H7 (cell line): ENCODE measurements at regions not wholly inside any gene's neighbourhood (a gene's known extent, or its start where the extent isn't known, plus 50 kb on each side); places are given as distances from the start of the nearest gene placed in this dataset.
"Not testable (repeated sequence)": the region's sequence is repeated elsewhere in the genome, so short reads cannot be mapped to it uniquely, and the experiment has no call there.

Experiments used
- DNase-seq: peaks from one replicate; pipeline ENCODE4 v3.0.0; 2012
- H3K27me3 ChIP-seq: 2 replicates; pipeline ENCODE4 v1.6.0; 2011; ENCODE audit warnings: mild to moderate bottlenecking, low read length; ENCODE audit not compliant: control insufficient read depth, insufficient read depth
- H3K36me3 ChIP-seq: replicated peaks from 2 replicates; pipeline ENCODE4 v1.5.1; 2011; ENCODE audit warnings: low read length; ENCODE audit not compliant: control insufficient read depth, insufficient read depth
- H3K4me3 ChIP-seq: 2 replicates; pipeline ENCODE4 v1.5.1; 2011; ENCODE audit warnings: low read depth, mild to moderate bottlenecking, control low read depth, low read length, moderate library complexity; ENCODE audit not compliant: insufficient read depth

DNA sequence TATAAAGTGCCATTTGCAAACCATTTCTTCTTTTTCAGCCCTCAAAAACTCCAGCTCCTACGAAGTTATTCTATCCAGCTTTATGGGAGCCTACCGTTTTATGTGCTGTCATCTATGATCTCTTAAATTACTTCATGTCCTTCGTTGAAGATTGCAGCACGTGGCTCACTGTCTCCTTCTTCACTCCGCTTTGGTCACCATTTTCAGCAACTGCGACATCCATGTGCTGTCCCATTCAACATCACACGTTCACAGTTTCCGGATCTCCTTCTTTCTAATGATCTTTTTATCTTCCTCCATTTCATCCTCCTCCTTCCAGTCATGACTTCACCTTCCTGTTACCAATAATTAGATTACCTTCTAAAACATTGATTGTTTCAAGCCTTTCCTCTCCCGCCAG lies 143.3 kb upstream of the KRAS start:
- Histone ChIP-seq H3K27me3 (no peaks in the 10 kb centered on the region), H3K4me3 (no peak overlapping the region), H3K36me3 (no peaks in the 10 kb centered on the region)
- no peak for DNase-seq

DNA sequence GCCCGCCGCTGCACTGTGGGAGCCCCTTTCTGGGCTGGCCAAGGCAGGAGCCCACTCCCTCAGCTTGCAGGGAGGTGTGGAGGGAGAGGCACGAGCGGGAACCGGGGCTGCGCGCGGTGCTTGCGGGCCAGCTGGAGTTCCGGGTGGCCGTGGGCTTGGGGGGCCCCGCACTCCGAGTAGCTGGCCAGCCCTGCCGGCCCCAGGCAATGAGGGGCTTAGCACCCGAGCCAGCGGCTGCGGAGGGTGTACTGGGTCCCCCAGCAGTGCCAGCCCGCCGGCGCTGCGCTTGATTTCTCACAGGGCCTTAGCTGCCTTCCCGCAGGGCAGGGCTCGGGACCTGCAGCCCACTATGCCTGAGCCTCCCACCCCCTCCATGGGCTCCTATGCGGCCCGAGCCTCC lies 140.6 kb upstream of the KRAS start:
- not testable (repeated sequence) for H3K36me3 ChIP-seq, DNase-seq, H3K4me3 ChIP-seq, H3K27me3 ChIP-seq

GRCh38 chr12:25388183-25388582 lies 137.5 kb upstream of the KRAS start:
- H3K27me3 ChIP-seq = peaks cover 7% of the 10 kb centered on the region
- DNase-seq = no peak
- no peaks in the 10 kb centered on the region for H3K36me3 ChIP-seq
- no peak overlapping the region for H3K4me3 ChIP-seq

GRCh38 chr12:25387732-25388050 lies 137.0 kb upstream of the KRAS start:
- no peak for DNase-seq
- H3K36me3 ChIP-seq = no peaks in the 10 kb centered on the region
- peaks cover 7% of the 10 kb centered on the region for H3K27me3 ChIP-seq
- H3K4me3 ChIP-seq = no peak overlapping the region

GRCh38 chr12:25386831-25387731 lies 136.4 kb upstream of the KRAS start:
- DNase-seq = peak; percentile 67
- Histone ChIP-seq H3K4me3 (peak overlapping the region; percentile 83), H3K27me3 (peaks cover 7% of the 10 kb centered on the region), H3K36me3 (no peaks in the 10 kb centered on the region)

- no peak for DNase-seq
- H3K4me3 ChIP-seq = peak overlapping the region; percentile 83
- H3K36me3 ChIP-seq = no peaks in the 10 kb centered on the region
- H3K27me3 ChIP-seq = peaks cover 7% of the 10 kb centered on the region
Observed at GRCh38 chr12:25384893-25385248, 134.1 kb upstream of the KRAS start.

- Histone ChIP-seq H3K4me3 (no peak overlapping the region), H3K36me3 (no peaks in the 10 kb centered on the region), H3K27me3 (peaks cover 7% of the 10 kb centered on the region)
- no peak for DNase-seq
Observed at GRCh38 chr12:25384038-25384892, 133.5 kb upstream of the KRAS start.

GRCh38 chr12:25382311-25383106 lies 131.8 kb upstream of the KRAS start:
- no peak overlapping the region for H3K4me3 ChIP-seq
- no peak for DNase-seq
- H3K36me3 ChIP-seq = no peaks in the 10 kb centered on the region
- peaks cover 7% of the 10 kb centered on the region for H3K27me3 ChIP-seq

DNA sequence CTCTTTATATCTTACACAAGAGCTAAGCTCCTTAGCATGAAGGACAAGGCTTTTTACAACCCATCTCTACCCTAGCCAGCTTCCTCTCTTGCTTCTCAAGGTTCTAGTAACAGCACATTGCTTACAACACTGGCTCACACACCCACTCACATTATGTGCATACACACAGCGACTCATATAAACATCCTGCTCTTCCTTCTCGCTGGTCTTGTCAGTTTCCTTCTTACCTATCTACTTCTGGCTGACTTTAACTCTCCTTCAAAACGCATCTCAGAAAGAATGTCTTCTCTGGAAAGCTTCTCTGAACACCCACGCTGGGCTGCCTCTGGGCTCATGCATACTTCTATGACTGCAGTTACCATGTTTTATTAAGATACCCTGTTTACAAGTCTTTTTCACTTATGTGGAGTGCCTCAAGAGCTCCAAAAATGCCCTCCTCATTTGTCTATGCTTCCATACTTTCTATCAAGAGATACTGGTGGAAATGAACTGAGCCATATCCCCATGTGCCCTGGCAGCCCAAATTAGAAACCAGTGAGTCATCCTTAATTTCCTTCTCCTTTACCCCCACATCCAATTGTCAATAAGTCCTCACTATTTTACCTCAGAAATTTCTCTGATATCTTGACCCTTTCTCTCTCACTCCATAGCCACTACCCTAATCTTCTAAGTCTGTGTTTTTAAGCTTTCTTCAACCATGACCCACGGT lies 126.9 kb upstream of the KRAS start:
- Histone ChIP-seq H3K27me3 (no peaks in the 10 kb centered on the region), H3K4me3 (no peak overlapping the region), H3K36me3 (no peaks in the 10 kb centered on the region)
- DNase-seq = no peak

DNA sequence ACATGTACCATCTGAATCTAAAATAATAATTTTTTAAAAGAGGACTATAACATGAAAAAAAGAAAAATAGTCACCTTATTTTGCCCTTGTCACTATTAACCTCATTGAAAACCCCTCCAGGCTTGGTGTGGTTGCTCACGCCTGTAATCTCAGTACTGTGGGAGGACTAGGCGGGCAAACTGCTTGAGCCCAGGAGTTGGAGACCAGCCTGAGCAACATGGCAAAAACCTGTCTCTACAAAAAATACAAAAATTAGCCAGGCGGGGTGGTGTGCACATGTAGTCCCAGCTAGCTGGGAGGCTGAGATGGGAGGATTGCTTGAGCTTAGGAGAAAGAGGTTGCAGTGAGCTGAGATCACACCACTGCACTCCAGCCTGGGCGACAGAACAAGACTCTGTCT lies 126.3 kb upstream of the KRAS start:
- Histone ChIP-seq H3K4me3 (no peak overlapping the region), H3K27me3 (no peaks in the 10 kb centered on the region), H3K36me3 (no peaks in the 10 kb centered on the region)
- DNase-seq = no peak

- no peaks in the 10 kb centered on the region for H3K27me3 ChIP-seq
- DNase-seq = no peak
- no peaks in the 10 kb centered on the region for H3K36me3 ChIP-seq
- no peak overlapping the region for H3K4me3 ChIP-seq
Observed at GRCh38 chr12:25376407-25376806, 125.7 kb upstream of the KRAS start.

GRCh38 chr12:25372969-25373817 lies 122.5 kb upstream of the KRAS start:
- no peaks in the 10 kb centered on the region for H3K27me3 ChIP-seq
- no peaks in the 10 kb centered on the region for H3K36me3 ChIP-seq
- no peak overlapping the region for H3K4me3 ChIP-seq
- DNase-seq = no peak

GRCh38 chr12:25372002-25372401 lies 121.3 kb upstream of the KRAS start:
- H3K36me3 ChIP-seq = no peaks in the 10 kb centered on the region
- no peaks in the 10 kb centered on the region for H3K27me3 ChIP-seq
- H3K4me3 ChIP-seq = no peak overlapping the region
- DNase-seq = no peak
